Eye (tissue), 1 donor: ENCODE measurements at regions not wholly inside any gene's neighbourhood (a gene's known extent, or its start where the extent isn't known, plus 50 kb on each side); places are given as distances from the start of the nearest gene placed in this dataset.

ENCODE experiments used
- DNase-seq: peaks from one replicate; pipeline ENCODE4 v3.0.0-alpha.2; 2015

DNA sequence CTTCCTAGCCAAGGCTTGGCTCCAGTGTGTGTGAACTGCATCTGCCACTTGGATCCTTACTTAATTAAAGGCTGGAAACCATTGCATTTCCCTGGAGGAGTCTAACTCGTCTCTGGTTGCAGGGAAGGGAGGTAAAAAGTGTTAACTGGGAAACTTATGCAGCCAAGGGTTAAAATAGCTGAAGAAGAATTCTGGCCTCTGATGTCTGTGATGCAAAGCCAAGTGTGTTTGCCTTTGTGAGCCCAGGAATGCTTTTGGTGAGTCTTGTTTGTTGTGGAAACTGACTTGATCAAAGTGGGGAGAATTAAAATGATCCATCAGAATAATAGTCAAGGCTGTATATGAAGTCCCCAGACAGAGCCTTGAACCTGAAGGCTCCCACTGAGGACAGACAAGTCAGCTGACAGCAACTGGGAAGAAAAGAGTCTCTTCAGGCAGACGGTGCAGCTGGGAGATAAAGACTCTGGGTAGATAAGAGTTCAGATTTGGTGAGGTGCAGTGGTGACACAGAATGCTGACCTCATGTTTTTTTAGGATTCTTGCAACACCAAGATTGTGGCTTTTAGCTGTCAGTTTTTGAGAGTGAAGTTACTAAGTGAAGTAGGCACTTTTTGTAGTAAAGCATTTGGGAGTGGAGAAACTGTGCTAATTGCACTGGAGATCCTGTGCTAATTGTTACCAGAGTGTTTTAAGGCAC, 59.5 kb upstream of the WLS start:
- DNase-seq: peak; percentile 24

DNA sequence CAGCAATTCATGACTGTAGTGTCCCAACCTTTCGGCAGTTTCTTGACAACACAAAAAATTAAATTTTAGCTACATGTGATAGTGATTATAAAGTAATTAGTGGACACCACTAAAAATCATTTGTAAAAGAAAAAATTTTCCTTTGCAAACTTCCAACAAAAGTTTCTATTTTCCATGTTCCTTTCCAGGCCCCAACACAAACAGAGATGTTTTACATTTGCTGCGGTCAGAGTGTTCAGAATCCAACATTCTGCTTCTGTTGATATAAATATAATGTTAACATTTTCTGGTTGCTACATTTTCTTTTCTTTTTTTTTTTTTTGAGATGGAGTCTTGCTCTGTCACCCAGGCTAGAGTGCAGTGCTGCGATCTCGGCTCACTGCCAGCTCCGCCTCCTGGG, 54.9 kb upstream of the WLS start:
- DNase-seq: peak; percentile 31

DNA sequence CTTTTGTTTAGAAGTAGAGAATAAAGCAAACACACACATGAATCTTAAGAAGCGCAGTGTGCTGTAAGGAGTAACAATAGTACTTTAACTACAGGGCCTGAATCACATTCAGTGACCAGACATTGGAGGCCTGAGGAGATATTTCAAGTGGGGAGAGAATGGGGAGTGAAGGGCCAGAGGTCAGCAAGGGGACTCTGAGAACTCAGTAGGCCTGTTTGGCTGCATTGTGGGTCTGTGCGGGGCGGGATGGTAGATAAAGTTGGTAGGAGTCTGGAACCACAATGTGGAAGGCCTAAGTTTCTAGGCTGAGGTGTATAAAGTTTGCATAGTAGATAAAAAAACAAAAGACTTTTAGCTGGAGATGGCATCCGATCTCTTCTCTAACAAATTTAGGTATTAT, 52.7 kb upstream of the WLS start:
- no peak for DNase-seq

DNA sequence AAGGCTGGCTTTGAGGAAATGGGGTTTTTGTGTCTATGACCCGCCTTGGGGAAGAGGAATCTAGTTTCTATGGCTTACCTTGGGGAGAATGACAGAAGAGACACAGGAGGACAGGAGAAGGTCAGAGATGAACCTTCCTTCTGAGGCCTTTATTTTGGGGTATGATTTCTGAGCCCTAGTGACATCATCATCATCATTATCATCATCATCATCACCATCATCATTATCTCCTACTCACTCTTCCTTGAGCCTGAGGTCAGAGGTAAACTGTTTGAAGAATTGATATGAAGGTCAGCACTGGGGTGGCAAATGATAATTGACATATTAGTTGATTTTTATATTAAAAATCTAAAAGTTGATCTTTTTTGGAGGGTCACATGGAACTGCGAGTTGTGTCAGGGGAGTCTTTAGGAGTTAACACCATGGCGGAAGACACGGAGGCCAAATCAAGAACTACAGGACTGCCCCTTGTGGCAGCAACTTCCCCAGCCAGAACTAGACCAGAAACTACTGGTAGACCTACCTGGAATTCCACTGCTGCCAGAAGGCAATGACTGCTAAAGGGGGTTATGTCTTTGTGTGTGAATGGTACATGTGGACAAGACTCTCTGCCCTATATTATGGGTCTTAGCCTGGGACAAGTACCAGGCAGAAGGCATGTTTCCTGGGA, 49.8 kb upstream of the WLS start:
- DNase-seq: no peak
